ENCODE measurements at regions not wholly inside any gene's neighbourhood (a gene's known extent, or its start where the extent isn't known, plus 50 kb on each side); places are given as distances from the start of the nearest gene placed in this dataset.

GRCh38 chr22:48103126-48103875, 1340.9 kb downstream of the TBC1D22A start:
- DNase-seq (ENCODE audit: low read depth in 2 of 2), result no peak

DNA sequence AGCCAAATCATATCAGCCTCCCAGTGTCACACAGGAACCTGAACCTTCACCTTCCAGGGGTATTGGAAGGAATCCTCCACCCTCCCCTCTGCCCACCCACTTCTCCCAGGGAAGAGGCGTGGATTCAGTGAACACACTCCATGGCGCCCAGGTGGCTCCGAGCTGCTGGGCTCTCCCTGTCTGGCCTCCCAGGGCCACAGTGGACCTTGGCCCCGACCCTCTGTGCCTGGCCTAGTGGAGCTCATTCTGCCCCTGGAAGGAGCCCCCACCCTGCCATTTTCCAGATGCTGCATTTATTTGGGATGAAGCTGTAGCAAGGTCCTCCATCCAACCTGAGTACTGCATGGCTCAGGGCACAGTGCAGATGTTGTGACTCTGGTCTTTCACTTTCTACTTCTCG, 1340.1 kb downstream of the TBC1D22A start:
- DNase-seq (ENCODE audit: low read depth in 2 of 2), result no peak

GRCh38 chr22:48101704-48102103, 1339.3 kb downstream of the TBC1D22A start:
- DNase-seq (ENCODE audit: low read depth in 2 of 2), result no peak

DNA sequence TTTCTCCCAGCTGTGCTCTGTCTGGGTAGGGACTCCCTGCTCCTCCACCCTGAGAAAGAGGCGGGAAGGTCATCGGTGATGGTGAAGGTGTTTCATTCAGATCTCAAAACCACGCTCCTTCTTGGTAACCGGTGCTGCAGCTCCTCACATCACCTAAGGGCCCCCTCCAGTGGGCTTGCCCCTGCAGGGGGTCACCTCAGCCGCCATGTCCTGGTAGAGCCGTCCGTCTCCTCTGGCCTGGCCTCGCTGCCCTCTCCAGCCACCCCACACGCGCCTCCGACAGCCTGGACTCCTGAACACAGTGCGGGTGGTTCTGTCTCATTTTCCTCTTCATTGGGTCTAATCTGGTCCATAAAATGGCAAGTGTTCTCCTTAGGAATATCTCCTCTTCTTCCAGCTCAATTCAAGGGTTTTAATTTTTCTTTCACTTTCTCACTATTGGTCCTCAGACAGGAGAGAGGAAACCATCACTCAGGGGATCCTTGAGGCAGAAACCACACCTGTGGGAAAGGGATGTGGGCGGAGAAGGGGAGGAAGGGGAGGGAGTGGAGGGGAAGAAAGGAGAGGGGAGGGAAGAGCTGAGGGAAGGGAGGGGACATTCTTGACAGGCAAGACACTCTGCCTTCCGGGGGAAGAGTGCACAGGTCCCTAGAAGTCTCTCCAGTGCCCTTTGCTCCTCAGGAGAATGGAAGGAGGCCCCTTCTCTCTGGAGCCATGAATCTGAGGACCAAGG, 1338.4 kb downstream of the TBC1D22A start:
- no peak for DNase-seq (ENCODE audit: low read depth in 2 of 2)

- no peak for DNase-seq (ENCODE audit: low read depth in 2 of 2)
These were observed 1337.2 kb downstream of the TBC1D22A start for GRCh38 chr22:48099671-48100070.

DNA sequence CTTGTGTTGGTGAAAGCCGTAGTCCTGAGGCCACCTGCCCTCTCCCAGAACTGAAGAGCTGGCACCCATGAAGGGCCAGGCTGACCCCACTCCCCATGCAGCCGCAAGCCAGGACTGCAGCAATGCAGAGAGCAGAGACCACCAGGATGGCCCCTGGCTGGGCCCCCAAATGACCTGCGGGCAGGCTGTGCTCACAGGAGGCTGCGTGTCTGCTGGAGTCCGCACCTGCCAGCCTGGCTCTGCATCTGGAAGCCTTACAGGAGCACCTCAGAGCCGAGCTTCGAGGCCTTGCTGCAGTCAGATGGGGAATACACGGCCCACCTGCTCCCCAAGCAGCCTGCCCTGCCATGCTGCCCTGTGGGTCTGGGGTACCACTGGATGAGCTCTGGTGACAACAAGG, 1336.8 kb downstream of the TBC1D22A start:
- DNase-seq (ENCODE audit: low read depth in 2 of 2), result no peak

DNA sequence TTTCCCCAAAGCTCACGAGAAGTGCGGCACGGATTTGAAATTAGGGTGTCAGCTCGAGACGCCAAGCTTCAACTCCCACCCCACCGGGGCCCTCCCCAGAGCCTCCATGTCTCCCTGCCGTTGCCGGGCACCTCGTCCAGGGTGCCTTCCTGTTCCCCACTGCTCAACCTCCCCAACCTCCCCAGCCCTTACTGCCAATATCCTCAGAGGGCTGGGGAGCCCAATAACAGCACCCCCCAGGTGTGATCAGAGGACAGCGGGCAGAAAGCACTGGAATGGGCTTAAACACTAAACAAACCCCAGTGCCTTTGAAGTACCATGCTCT, 1336.4 kb downstream of the TBC1D22A start:
- DNase-seq (ENCODE audit: low read depth in 2 of 2), result no peak

DNA sequence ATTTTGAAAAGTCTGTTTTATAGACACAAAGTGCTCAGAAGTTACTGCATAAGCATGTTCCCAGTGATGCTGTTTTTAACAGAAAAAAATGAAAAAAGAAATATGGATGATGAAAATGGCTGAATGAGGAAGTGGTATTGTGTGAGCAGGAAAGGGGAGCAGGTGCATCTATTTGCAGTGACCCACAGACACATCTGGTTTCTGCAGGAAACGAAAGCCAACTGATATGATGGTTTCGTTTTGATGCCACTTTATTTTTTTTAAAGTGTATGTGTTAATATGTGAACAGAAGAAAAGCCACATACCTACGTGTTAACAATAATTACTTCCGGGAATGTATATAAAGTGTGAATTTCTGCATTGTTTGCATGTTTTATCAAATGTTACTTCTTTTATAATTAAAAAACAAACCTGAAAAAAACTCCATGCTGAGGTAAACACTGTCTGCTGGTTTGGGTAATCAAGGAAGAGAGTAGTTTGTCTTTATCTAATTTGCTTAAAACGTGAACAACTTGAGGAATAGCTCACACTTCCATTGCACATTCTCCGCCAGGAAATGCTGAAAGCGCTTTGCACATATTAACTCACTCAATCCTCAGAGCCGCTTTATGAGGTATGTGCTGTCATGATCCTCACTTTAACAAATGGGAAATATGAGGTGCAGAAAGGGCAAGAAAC, 1335.9 kb downstream of the TBC1D22A start:
- DNase-seq (ENCODE audit: low read depth in 2 of 2), result no peak

DNA sequence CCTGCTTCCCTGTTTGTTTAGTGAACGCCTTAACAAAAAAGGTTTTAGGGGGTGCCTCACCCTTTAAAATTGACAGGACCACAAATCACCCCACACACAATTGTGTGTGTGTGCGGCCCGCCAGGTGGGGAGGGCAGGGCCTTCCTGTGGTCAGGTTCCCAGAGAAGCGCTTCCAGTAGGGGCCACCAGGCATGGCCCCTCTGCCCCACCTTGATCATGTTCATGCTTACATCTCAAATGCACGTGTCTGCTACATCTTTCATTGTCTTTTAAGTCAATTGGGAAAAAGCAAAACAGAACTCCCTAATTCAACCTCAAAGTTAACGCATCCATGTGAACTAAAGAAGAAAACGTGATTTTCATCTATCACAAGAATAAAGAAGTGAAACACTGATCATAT, 1335.3 kb downstream of the TBC1D22A start:
- DNase-seq (ENCODE audit: low read depth in 2 of 2), result no peak

DNA sequence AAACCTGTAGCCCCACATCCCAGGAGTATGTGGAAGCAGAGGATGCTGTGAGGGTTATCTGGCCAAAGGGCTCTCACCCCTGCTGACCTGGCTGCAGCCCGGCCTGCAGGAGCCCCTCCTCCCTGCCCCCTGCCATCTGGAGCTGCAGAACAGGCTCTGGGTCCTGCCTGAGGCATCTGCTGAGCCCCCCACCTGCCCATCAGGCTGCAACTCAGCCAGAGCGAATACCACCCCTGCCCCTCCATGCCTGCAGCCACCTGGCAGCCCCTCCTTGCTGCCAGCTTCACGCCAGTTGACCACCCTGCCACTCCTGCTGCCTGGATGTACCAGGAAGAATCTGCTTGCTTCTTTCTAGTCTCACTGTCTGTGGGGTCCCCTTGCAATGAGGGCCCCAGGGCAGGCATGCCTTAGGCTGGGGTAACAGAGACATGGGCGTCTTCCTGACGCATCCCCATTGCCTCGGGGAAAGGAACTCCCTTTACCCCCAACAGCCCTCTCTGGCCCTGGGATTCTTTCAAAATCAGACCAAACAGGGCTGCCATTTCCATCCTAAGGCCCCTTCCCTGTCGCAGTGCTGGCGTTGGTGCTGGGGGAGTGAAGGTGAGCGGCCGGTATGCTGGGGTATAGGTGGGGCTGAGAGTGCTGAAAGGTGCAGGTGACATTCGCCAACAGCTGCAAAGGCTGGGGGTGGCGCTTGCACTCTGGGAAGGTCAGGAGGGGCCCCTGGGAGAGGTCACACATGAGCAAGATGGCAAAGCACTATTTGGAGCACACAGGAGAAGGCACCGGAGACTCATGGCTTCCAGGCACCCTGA, 1334.6 kb downstream of the TBC1D22A start:
- DNase-seq (ENCODE audit: low read depth in 2 of 2), result no peak

DNA sequence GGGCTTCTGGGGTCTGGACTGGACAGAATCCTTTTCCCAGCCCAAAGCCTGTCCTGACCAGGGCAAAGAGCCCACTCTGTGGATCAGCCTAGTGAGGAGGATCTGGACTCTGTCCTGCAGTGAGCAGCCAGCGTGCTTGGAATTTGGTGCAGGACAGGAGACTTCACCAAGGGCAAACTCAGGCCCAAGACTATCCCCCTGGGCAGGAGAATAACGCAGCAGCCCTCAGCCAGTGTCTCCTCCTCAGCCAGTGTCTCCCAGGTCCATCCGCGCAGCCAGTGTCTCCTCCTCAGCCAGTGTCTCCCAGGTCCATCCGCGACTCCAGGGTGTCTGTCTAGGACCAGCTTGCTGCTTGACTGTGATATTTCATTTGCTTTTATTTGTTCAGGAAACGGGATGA, 1334.0 kb downstream of the TBC1D22A start:
- no peak for DNase-seq (ENCODE audit: low read depth in 2 of 2)

- no peak for DNase-seq (ENCODE audit: low read depth in 2 of 2)
These were observed 1331.5 kb downstream of the TBC1D22A start for GRCh38 chr22:48093981-48094380.

GRCh38 chr22:48092866-48093265, 1330.4 kb downstream of the TBC1D22A start:
- DNase-seq (ENCODE audit: low read depth in 2 of 2), result no peak

- DNase-seq (ENCODE audit: low read depth in 2 of 2), result no peak
These were observed 1329.3 kb downstream of the TBC1D22A start for GRCh38 chr22:48091656-48092223.

DNA sequence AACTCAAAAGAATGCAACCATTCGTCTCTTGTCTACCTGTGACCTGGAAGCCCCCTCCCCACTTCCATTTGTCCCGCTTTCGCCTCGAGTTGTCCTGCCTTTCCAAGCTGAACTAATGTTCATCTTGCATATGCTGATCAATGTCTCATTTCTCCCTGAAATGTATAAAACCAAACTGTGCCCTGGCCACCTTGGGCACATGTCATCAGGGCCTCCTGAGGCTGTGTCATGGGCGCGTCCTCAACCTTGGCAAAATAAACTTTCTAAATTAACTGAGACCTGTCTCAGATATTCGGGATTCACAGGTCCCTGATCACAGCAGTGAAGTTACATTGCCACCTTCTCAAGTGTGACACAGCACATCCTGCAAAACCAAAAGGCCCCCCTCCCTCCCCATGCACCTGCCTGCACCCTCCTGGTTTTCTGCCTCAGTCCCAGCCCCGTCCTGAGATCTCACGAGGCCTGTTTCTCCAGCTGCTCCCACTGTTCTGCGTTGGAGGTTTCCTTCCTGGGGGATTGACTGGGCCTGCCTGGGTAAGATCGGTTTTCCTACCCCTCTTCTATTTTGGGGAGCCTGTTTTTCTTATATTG, 1328.7 kb downstream of the TBC1D22A start:
- no peak for DNase-seq (ENCODE audit: low read depth in 2 of 2)

DNA sequence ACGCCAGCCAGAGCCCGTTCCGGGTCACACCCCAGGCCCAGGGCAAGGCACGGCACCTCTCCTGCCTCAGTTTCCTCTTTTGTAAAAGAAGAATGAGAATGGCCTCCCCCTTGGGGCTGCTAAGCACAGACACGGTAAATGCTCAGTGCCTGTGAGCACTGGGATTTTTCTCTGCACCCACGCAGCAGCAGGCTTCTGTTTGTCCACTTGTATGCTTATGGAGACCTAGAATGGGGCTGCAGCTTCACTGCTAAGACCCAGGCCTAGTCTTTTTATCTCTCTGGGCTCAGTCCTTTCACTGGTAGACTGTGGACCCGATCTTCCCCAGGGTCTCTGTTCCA, 1327.9 kb downstream of the TBC1D22A start:
- DNase-seq (ENCODE audit: low read depth in 2 of 2), result no peak

- no peak for DNase-seq (ENCODE audit: low read depth in 2 of 2)
These were observed 1327.3 kb downstream of the TBC1D22A start for GRCh38 chr22:48089601-48090331.

- no peak for DNase-seq (ENCODE audit: low read depth in 2 of 2)
These were observed 1326.6 kb downstream of the TBC1D22A start for GRCh38 chr22:48088926-48089536.

GRCh38 chr22:48088251-48088650, 1325.8 kb downstream of the TBC1D22A start:
- no peak for DNase-seq (ENCODE audit: low read depth in 2 of 2)
